HS-27A (cell line): ENCODE measurements at regions not wholly inside any gene's neighbourhood (a gene's known extent, or its start where the extent isn't known, plus 50 kb on each side); places are given as distances from the start of the nearest gene placed in this dataset.
"Not testable (repeated sequence)": the region's sequence is repeated elsewhere in the genome, so short reads cannot be mapped to it uniquely, and the experiment has no call there.

Experiments
- DNase-seq: peaks from one replicate; pipeline ENCODE4 v3.0.0-alpha.2; 2012; ENCODE audit warnings: low read depth, missing footprints

GRCh38 chr18:34528177-34528576, 181.9 kb upstream of the DTNA start:
- DNase-seq = no peak

DNA sequence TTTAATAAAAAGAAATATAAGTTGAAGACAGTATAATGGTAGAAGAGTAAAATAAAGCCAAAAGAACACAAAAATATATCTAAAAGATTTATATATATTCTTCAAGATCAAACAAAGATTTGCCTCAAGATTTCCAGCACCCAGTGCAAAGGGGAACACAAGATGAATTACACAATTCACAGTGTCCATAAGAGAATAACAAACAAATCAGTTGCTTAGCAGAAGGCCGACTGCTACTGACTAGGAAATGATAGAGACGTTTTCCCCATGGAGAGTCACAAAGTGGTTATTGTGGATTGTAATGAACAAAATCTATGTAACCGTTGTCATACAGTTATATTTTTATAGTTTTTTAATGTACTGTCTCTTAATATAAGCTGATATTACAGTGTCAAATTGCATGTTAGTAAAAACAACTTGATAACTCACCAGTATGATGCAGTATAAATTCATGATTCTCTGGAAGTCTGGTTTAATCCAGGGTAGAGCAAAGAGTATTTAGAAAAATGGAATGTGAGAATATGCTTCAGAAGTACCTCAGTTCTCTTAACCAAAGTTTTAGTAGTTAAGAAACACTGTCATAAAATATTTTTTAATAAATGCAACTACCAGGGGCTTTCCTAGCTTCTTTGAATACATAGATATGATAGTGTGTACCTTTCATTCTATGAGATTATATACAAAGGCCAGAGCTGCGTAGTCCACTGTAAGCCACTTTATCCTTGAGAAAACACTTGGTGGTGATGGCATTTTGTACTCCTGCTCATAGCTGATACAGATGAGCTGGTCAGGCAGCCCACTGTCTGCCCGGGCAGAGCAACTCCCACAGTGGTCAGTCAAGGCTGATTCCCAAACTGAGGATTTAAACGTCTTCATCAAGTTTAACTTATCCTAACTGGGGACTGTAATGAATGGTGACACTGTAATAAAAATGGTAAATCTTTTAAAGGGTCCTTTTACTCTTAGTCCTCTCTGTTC, 180.5 kb upstream of the DTNA start:
- DNase-seq = no peak

DNA sequence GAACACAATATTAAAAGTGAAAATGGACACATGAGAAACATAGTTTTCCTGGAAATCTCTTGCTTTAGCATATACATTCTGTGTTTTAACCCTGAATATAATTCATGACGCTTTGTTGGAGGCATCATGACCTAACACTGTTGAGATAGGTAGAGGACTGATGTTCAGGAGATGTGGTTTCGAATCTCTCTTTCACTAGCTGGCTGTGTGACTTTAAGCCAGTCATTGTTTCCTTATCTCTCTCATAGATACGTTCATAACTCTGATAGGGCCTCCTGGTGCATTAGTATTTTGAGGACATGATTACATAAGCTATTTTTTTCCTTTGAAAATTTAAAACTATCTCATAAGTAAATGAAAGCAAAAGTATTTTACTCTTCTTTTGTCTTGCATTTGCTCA, 179.0 kb upstream of the DTNA start:
- no peak for DNase-seq

DNA sequence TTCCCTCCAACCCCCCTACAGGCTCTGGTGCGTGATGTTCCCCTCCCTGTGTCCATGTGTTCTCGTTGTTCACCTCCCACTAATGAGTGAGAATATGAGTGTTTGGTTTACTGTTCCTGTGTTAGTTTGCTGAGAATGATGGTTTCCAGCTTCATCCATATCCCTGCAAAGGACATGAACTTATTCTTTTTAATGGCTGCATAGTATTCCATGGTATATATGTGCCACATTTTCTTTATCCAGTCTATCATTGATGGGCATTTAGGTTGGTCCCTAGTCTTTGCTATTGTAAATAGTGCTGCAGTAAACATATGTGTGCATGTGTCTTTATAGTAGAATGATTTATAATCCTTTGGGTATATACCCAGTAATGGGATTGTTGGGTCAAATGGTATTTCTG, 175.5 kb upstream of the DTNA start:
- DNase-seq = not testable (repeated sequence)

- DNase-seq = no peak
Measured at GRCh38 chr18:34540897-34541296, 169.2 kb upstream of the DTNA start.

DNA sequence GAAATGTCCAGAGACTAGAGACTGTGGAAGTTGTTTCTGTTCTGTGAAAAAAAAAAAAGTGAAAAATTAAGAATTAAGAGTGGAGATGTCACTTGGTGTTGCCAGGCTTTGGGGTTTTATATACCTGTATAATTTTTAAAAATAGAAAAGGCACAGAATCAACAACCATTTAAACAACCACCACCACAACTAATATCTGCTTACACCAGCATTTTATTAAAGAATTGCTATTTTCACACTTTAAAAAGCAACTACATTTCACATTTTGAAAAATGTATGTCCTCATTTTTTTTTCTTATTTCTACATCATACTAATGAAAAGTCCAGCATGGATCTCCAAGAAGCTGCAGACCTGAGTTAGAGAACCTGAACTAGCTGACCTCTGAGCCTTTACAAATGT, 167.5 kb upstream of the DTNA start:
- DNase-seq = no peak

GRCh38 chr18:34543356-34543755, 166.7 kb upstream of the DTNA start:
- no peak for DNase-seq

GRCh38 chr18:34543945-34544344, 166.2 kb upstream of the DTNA start:
- DNase-seq = no peak

- DNase-seq = no peak
Measured at GRCh38 chr18:34544930-34545329, 165.2 kb upstream of the DTNA start.

DNA sequence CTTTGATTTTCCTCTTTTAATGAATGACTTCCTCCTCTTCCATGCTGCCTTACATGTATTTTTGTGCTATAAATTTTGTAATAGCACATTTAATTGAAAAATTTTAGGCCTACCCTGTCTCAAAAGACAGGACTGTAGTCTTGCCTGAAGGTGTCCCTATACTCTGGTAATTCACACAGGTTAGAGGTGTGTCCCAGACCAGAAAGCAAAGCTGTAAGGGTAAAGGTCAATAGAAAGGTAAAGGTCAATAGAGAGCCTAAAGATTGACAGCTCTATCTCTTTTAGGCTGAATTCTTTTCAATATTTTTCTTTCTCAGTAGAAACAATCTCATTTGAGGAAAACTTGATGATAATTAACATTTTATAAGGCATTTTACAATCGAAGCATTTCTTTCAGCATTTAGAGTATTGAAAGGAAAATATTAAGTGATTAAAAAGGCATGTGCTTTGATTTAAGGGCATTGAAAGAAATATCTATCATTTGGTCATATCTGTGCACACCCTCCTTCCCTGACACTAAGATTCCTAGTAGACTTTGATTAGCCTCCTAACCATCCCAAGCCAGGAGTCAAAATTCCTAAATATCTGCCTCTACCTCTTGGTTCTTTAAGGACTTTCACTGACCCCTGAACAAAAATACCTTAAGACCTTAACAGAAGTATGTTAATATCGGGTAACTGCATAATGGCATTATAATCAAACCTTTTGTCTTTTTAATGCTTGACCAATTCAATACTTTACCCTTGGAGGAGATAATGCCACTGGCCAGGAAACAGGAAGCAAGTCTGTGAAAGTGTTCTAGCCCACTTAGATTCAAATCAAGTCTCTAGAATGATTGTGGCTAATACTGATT, 161.8 kb upstream of the DTNA start:
- DNase-seq = no peak

- no peak for DNase-seq
Measured at GRCh38 chr18:34548973-34549294, 161.2 kb upstream of the DTNA start.

DNA sequence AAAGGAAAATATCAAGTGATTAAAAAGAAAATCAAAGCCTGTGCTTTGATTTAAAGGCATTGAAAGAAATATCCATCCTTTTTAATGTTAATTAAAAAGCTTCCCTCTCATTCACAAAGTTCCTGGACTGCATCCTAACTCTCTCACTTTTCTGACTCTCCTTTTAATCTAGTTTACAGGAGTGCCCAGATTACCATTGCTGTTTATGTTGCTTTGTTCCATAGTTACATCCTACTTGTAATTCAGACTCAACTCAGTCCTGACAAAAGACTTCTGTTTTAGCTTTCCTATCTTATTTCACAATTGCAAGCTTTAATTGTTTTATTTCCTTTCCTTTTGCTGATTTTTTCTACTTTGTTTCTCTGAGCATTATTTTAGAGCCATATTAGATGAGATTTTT, 160.7 kb upstream of the DTNA start:
- DNase-seq = no peak

DNA sequence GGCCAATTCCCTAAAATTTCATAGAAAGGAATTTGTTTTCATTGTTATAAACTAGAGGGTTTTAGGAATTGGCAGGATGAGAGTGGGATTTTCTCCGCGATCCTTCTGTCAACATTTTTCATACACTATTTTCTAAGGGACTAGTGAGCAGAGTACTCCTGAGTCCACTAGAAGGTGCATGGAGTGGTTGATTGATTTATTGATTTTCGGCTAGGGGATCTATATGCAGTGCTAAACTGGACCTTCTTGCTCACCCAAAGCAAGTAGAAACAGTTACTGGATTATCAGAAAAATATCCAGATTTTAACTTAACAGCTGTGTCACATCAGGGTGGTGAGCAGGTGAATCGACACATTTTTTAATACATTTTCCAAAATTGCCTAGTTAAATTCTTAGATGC, 159.9 kb upstream of the DTNA start:
- DNase-seq = no peak

- no peak for DNase-seq
Measured at GRCh38 chr18:34550902-34551301, 159.2 kb upstream of the DTNA start.

GRCh38 chr18:34551824-34552223, 158.3 kb upstream of the DTNA start:
- DNase-seq = no peak

DNA sequence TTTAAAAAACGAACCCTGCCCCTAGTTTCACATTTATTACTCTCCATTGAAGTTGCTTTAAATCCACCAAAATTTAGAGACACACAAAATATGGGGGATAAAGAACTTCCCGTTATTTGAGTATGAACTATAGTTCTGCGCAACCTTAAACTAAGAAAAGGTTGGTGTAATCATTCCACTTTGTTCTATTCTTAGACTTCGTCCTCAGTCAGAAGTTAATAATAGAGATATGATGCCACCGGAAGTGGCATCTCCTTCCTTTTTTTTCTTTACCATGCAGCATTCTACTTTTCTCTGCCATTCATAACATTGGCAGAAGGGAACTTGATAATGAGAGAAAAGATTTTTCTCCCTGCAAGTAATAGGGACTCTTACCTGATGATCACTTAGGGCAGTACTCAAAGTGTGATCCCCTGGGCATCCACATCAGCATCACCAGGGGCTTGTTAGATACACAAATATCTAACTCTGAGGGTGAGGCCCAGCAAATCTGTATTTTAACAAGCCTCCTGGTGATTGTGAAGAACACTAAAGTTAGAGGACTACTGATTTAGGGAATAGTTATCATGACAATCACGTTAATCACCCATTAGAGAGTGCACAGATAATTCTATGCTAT, 147.7 kb upstream of the DTNA start:
- no peak for DNase-seq

DNA sequence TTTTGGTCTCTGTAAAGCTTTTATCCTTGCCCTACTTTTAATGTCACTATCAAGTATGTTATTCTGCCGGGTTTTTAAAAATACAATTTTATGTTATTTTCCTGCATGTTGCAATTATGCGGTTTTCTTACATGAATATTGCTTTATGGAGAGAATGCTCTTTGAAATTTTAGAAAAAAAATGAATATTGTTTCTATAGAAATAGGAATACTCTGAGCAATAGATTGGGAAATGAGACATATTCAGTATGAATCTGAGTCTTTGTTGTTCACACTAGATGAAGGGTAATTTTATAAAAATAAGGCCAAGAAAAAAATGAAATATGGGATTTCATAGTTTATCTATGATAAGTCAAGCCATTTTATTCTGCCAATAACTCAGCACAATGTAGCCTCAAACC, 142.2 kb upstream of the DTNA start:
- no peak for DNase-seq

DNA sequence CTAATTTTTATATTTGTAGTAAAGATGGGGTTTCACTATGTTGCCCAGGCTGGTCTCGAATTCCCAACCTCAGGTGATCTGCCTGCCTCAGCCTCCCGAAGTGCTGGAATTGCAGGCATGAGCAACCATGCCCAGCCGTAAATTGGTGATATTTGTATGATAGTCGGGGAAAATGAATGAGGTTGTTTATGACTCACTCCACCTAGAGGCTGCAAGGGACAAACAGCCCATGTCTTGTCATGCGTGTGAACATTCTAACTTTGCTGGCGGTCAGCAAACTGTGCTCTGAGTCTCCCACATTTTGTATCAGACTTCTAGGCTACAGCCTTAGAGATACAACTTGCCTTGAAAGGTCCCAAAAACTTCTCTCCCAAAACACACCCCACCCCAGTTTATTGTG, 133.5 kb upstream of the DTNA start:
- DNase-seq = no peak

DNA sequence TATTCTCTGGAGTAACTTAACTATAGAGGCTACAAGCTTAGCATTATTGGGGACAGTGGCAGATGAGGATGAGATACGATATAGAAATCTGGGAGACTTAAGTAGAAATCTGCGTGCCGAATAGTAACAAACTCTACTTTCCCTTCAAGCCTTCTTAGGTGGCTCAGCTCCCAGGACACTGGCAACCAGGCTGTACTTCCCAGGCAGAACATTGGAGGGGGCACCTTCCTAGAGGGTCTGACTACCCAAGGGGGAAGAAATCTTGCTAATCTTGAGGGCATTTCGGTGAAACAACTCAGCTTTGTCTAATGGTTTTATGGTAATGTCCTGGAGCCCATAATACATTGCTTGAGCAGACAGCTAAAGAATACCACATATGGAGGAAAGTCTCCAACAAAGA, 126.2 kb upstream of the DTNA start:
- no peak for DNase-seq

GRCh38 chr18:34590503-34590902, 119.6 kb upstream of the DTNA start:
- no peak for DNase-seq

DNA sequence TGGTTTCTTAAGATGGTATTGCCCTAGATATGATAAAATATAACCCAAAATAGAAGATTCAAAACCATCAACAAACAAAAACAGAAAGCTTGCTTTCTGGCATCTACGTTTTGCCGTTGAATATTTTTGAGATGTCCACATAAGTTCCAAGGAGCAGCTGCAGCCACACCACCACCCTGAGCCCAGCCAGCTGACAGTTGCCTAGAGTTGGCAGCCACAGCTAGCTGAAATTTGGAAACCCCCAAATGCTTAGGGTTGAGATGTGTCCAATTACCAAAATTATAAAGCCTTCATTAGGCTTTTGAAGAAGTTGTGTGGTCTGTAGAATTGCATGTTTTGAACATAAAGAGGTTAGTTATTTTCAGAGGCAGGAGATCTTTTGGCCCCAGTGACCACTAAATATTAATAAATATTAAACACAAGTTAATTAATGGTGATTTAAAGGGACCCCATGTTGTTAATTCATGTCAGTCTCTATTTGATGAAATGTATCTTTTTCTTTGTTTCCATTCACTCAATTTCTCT, 118.1 kb upstream of the DTNA start:
- DNase-seq = no peak

DNA sequence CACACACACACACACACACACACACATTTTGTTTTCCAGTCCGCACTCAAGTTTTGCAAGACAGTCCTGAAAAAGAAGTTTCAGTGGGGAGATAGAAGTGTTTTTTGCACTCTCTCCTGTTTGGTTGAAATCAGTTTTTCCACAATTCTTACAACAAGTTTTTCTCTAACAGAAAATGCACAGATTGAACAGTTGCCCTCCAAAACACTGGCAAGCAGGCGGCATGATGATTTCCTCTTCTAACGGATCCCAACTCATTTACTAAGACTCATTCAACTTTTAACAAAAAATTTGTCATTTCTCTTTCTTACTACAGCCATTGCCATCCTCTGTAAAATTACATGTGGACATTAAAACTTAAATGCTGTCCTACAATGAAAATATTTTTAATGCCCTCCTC, 117.6 kb upstream of the DTNA start:
- no peak for DNase-seq

GRCh38 chr18:34592961-34593382, 117.1 kb upstream of the DTNA start:
- DNase-seq = peak; percentile 27
